Stomach smooth muscle (tissue), 2 donors: ENCODE measurements at regions not wholly inside any gene's neighbourhood (a gene's known extent, or its start where the extent isn't known, plus 50 kb on each side); places are given as distances from the start of the nearest gene placed in this dataset.
"Not testable (repeated sequence)": the region's sequence is repeated elsewhere in the genome, so short reads cannot be mapped to it uniquely, and the experiment has no call there.

Experiments used
- H3K27ac ChIP-seq: one replicate; pipeline ENCODE4 v1.7.0; 2013; ENCODE audit warnings: mild to moderate bottlenecking, low read length, inconsistent platforms
- H3K27me3 ChIP-seq, 2 donors: one replicate each; pipeline ENCODE4 v1.7.0; 2013; ENCODE audit warnings: low read length in 2 of 2; ENCODE audit not compliant: insufficient read depth in 2 of 2, control insufficient read depth in 1 of 2
- H3K36me3 ChIP-seq, 2 donors: one replicate each; pipeline ENCODE4 v1.7.0; 2013; ENCODE audit warnings: low read length in 2 of 2; ENCODE audit not compliant: control insufficient read depth in 2 of 2, insufficient read depth in 2 of 2
- H3K4me1 ChIP-seq: one replicate; pipeline ENCODE4 v1.7.0; 2013; ENCODE audit warnings: low read length; ENCODE audit not compliant: control insufficient read depth, insufficient read depth
- H3K4me3 ChIP-seq, 2 donors: one replicate each; pipeline ENCODE4 v1.7.0; 2013; ENCODE audit warnings: low read length in 2 of 2
- H3K9ac ChIP-seq, 2 donors: one replicate each; pipeline ENCODE4 v1.7.0; 2013; ENCODE audit warnings: low read length in 2 of 2, mild to moderate bottlenecking in 1 of 2
- H3K9me3 ChIP-seq, 2 donors: one replicate each; pipeline ENCODE4 v1.7.0; 2013; ENCODE audit warnings: low read length in 2 of 2; ENCODE audit not compliant: control insufficient read depth in 2 of 2
- donor health status: healthy.
- donor health status: Pancreatic carcinoma.

GRCh38 chr18:52242711-52243110 lies 97.3 kb upstream of the DCC start:
- Histone ChIP-seq H3K4me1 (no peaks in the 10 kb centered on the region), H3K4me3 (no peak overlapping the region), H3K9ac (no peak overlapping the region), H3K27me3 (no peaks in the 10 kb centered on the region), H3K9me3 (peaks cover 0 to 2% of the 10 kb centered on the region in 2 donors), H3K36me3 (no peaks in the 10 kb centered on the region), H3K27ac (no peak overlapping the region)

GRCh38 chr18:52244658-52245057 lies 95.3 kb upstream of the DCC start:
- Histone ChIP-seq H3K36me3 (no peaks in the 10 kb centered on the region), H3K27ac (no peak overlapping the region), H3K27me3 (no peaks in the 10 kb centered on the region), H3K9me3 (peaks cover 0 to 2% of the 10 kb centered on the region in 2 donors), H3K4me3 (no peak overlapping the region), H3K4me1 (no peaks in the 10 kb centered on the region), H3K9ac (no peak overlapping the region)

- no peak overlapping the region for H3K9ac ChIP-seq
- H3K4me1 ChIP-seq, result no peaks in the 10 kb centered on the region
- no peaks in the 10 kb centered on the region for H3K27me3 ChIP-seq
- H3K27ac ChIP-seq, result no peak overlapping the region
- H3K9me3 ChIP-seq, result no peaks in the 10 kb centered on the region
- no peaks in the 10 kb centered on the region for H3K36me3 ChIP-seq
- H3K4me3 ChIP-seq, result no peak overlapping the region
Observed at GRCh38 chr18:52254367-52254766, 85.6 kb upstream of the DCC start.

- H3K4me1 ChIP-seq, H3K9ac ChIP-seq, H3K27ac ChIP-seq: not testable (repeated sequence)
Observed at GRCh38 chr18:52257417-52257816, 82.6 kb upstream of the DCC start.

GRCh38 chr18:52275817-52276216 lies 64.2 kb upstream of the DCC start:
- Histone ChIP-seq H3K4me3 (no peak overlapping the region), H3K27me3 (no peaks in the 10 kb centered on the region), H3K36me3 (no peaks in the 10 kb centered on the region), H3K4me1 (no peaks in the 10 kb centered on the region), H3K9me3 (no peaks in the 10 kb centered on the region), H3K27ac (no peak overlapping the region), H3K9ac (no peak overlapping the region)

More at GRCh38 chr18:52257417-52257816, 82.6 kb upstream of the DCC start:
- not testable (repeated sequence) for H3K4me3 ChIP-seq, H3K36me3 ChIP-seq, H3K27me3 ChIP-seq, H3K9me3 ChIP-seq

- Histone ChIP-seq H3K4me3 (no peak overlapping the region), H3K36me3 (no peaks in the 10 kb centered on the region), H3K9ac (no peak overlapping the region), H3K4me1 (no peaks in the 10 kb centered on the region), H3K27ac (no peak overlapping the region), H3K9me3 (no peaks in the 10 kb centered on the region), H3K27me3 (no peaks in the 10 kb centered on the region)
Observed at GRCh38 chr18:52277785-52278184, 62.2 kb upstream of the DCC start.

- Histone ChIP-seq H3K4me3 (no peak overlapping the region), H3K4me1 (no peaks in the 10 kb centered on the region), H3K36me3 (no peaks in the 10 kb centered on the region), H3K9me3 (no peaks in the 10 kb centered on the region), H3K27me3 (no peaks in the 10 kb centered on the region), H3K27ac (no peak overlapping the region), H3K9ac (no peak overlapping the region)
Observed at GRCh38 chr18:52278191-52278590, 61.8 kb upstream of the DCC start.

- Histone ChIP-seq H3K4me1 (no peaks in the 10 kb centered on the region), H3K36me3 (no peaks in the 10 kb centered on the region), H3K9ac (no peak overlapping the region), H3K27ac (no peak overlapping the region), H3K9me3 (no peaks in the 10 kb centered on the region), H3K4me3 (no peak overlapping the region), H3K27me3 (peaks cover 0 to 2% of the 10 kb centered on the region in 2 donors)
Observed at GRCh38 chr18:52280702-52281101, 59.3 kb upstream of the DCC start.

- H3K27ac ChIP-seq, result no peak overlapping the region
- no peaks in the 10 kb centered on the region for H3K36me3 ChIP-seq
- no peak overlapping the region for H3K4me3 ChIP-seq
- no peaks in the 10 kb centered on the region for H3K9me3 ChIP-seq
- H3K27me3 ChIP-seq, result peaks cover 0 to 4% of the 10 kb centered on the region in 2 donors
- no peak overlapping the region for H3K9ac ChIP-seq
- H3K4me1 ChIP-seq, result no peaks in the 10 kb centered on the region
Observed at GRCh38 chr18:52283927-52284326, 56.1 kb upstream of the DCC start.

- Histone ChIP-seq H3K27ac (no peak overlapping the region), H3K36me3 (no peaks in the 10 kb centered on the region), H3K4me1 (no peaks in the 10 kb centered on the region), H3K9me3 (no peaks in the 10 kb centered on the region), H3K4me3 (no peak overlapping the region), H3K27me3 (peaks cover 0 to 4% of the 10 kb centered on the region in 2 donors), H3K9ac (no peak overlapping the region)
Observed at GRCh38 chr18:52286675-52287074, 53.3 kb upstream of the DCC start.

GRCh38 chr18:52287151-52287550 lies 52.8 kb upstream of the DCC start:
- Histone ChIP-seq H3K27me3 (peaks cover 0 to 4% of the 10 kb centered on the region in 2 donors), H3K36me3 (no peaks in the 10 kb centered on the region), H3K4me3 (no peak overlapping the region), H3K9ac (no peak overlapping the region), H3K9me3 (no peaks in the 10 kb centered on the region), H3K27ac (no peak overlapping the region), H3K4me1 (no peaks in the 10 kb centered on the region)
